ENCODE measurements at regions not wholly inside any gene's neighbourhood (a gene's known extent, or its start where the extent isn't known, plus 50 kb on each side); places are given as distances from the start of the nearest gene placed in this dataset.
A peak's percentile ranks its signal among the peaks of the same experiment; 100 is the strongest.

GRCh38 chr4:66609014-66609413 lies 936.3 kb downstream of the CENPC start:
- H3K4me3 ChIP-seq (ENCODE audit: low read depth, low read length): no peak overlapping the region
- no peak for DNase-seq (ENCODE audit: low read depth)
- TF ChIP-seq, protein P1, sequence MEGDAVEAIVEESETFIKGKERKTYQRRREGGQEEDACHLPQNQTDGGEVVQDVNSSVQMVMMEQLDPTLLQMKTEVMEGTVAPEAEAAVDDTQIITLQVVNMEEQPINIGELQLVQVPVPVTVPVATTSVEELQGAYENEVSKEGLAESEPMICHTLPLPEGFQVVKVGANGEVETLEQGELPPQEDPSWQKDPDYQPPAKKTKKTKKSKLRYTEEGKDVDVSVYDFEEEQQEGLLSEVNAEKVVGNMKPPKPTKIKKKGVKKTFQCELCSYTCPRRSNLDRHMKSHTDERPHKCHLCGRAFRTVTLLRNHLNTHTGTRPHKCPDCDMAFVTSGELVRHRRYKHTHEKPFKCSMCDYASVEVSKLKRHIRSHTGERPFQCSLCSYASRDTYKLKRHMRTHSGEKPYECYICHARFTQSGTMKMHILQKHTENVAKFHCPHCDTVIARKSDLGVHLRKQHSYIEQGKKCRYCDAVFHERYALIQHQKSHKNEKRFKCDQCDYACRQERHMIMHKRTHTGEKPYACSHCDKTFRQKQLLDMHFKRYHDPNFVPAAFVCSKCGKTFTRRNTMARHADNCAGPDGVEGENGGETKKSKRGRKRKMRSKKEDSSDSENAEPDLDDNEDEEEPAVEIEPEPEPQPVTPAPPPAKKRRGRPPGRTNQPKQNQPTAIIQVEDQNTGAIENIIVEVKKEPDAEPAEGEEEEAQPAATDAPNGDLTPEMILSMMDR (IDR thresholded peaks at IDR 0.05; ENCODE audit: insufficient read depth, low read length): no peak

GRCh38 chr4:66606908-66607307 lies 936.6 kb upstream of the EPHA5 start:
- no peak for DNase-seq (ENCODE audit: low read depth)
- TF ChIP-seq, protein P1 (IDR thresholded peaks at IDR 0.05; ENCODE audit: insufficient read depth, low read length): no peak
- H3K4me3 ChIP-seq (ENCODE audit: low read depth, low read length): no peak overlapping the region

DNA sequence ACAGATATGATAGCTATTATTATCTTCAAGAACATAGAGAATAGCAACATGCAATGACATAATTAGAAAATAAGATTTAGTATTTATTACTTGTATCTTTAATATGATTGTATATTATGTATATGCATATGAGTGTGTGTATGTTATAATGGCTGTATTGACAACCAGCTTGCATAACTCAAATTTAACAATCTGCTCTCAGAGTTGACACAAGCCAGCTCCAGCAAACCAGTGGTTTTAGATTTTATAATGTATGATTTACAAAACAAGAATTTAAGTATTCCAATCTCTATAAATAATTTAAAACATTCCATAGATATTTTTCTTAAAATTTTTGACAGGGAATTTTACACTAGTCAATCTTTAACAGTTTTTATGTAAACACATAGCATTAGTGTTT lies 935.9 kb upstream of the EPHA5 start:
- H3K4me3 ChIP-seq (ENCODE audit: low read depth, low read length): no peak overlapping the region
- no peak for DNase-seq (ENCODE audit: low read depth)
- TF ChIP-seq, protein P1 (IDR thresholded peaks at IDR 0.05; ENCODE audit: insufficient read depth, low read length): no peak

DNA sequence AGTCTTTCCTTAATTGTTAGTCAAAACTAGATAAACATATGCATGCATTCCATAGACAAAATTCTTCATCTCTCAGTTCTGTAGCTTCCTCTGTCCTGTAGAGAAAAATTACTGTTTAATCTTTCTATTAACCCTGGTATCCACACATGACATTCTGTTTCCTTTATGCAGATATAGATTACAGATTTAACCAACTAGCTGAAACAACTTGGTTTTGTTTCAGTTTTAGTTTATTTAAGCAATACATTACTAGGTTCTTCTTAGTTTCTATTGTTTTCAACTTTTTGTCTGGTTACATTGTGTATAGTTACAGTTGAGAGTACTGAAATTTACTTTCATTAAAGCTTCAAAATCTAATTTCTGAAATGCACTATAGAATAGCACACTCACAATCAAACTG lies 933.9 kb upstream of the EPHA5 start:
- no peak for DNase-seq (ENCODE audit: low read depth)
- TF ChIP-seq, protein P1 (IDR thresholded peaks at IDR 0.05; ENCODE audit: insufficient read depth, low read length): no peak
- no peak overlapping the region for H3K4me3 ChIP-seq (ENCODE audit: low read depth, low read length)

- DNase-seq (ENCODE audit: low read depth): no peak
- no peak overlapping the region for H3K4me3 ChIP-seq (ENCODE audit: low read depth, low read length)
- TF ChIP-seq, protein P1 (IDR thresholded peaks at IDR 0.05; ENCODE audit: insufficient read depth, low read length): no peak
Measured at GRCh38 chr4:66602622-66603021, 932.3 kb upstream of the EPHA5 start.

DNA sequence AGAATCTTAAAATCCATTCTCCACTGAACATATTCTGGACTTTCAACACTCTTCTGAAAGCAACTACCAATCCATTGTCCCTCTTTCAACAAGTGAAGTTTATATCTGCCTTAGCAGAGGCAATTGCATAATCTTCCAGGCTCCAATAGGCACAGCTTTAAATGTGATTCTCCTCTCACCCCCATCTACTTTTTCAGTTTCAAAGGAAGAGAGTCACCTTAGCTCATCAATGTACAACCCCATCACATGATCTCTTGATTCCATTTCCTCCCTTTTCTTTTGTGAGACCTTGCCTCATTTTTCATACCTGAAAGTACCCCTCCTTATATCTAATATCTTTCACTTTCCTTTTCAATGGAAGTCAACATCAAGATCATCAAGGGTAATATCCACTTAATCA lies 921.7 kb upstream of the EPHA5 start:
- DNase-seq (ENCODE audit: low read depth): peak; percentile 14
- H3K4me3 ChIP-seq (ENCODE audit: low read depth, low read length): no peak overlapping the region
- TF ChIP-seq, protein P1 (IDR thresholded peaks at IDR 0.05; ENCODE audit: insufficient read depth, low read length): no peak

DNA sequence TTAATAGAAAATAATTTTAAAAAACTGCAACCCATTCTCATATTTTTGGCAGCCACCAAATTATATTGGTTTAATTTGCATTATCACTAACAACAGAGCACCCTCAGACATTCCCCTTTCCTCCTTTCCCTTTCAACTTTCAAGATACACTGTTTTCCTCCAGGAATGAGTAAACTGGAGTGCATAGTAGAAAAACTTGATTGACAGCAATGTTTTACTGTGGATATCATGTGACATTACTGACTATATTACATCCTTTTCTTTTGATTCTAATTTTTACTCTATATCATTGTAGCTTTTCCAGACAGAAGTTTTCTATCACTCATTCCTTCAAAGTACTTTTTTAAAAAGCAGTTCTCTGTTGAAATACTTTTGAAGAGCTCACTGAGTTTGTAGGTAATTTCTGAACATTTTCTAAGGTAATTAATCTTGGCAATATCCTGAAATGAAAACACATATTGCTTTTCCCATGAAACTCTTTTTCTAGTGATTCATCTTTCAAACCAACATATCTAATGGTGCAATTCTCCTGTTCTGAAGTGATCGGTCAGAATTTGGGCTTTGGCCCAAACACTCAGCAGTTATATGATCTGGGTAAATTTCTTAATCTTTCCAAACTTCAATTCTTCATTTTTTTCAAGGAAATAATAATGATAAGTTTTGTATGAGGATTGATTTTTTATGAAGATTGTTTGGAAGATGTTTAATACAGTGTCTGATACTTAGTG lies 920.4 kb upstream of the EPHA5 start:
- DNase-seq (ENCODE audit: low read depth): peak; percentile 74
- H3K4me3 ChIP-seq (ENCODE audit: low read depth, low read length): no peak overlapping the region
- TF ChIP-seq, protein P1 (IDR thresholded peaks at IDR 0.05; ENCODE audit: insufficient read depth, low read length): no peak

Data from fibroblast of the aortic adventitia (primary cell).